ENCODE measurements at regions not wholly inside any gene's neighbourhood (a gene's known extent, or its start where the extent isn't known, plus 50 kb on each side); places are given as distances from the start of the nearest gene placed in this dataset.
"Not testable (repeated sequence)": the region's sequence is repeated elsewhere in the genome, so short reads cannot be mapped to it uniquely, and the experiment has no call there.

DNA sequence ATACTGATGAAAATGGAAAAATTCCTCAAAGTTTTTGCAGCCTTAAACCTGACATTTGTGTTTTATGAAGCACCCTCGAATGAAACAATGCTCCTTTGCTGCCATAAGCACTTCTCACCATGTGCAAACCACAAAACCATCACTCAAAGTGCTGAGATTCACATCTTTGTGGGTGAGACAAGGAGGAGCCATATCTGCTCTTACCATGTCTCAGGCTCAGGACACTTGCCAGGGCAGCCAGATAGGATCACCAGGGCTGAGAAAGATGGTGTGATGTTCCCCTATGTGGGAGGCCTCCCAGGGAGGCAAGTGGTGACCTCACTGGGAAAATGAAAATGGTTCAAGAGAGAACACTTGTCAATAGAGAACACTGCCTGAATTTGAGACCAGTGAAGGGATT lies 120.4 kb downstream of the CCDC34 start:
- DNase-seq (ENCODE audit: low spot score) = no peak

GRCh38 chr11:27241311-27242122 lies 121.5 kb downstream of the CCDC34 start:
- no peak for DNase-seq (ENCODE audit: low spot score)

- no peak for DNase-seq (ENCODE audit: low spot score)
These were observed 123.6 kb downstream of the CCDC34 start for GRCh38 chr11:27239305-27239942.

GRCh38 chr11:27238811-27239210 lies 124.2 kb downstream of the CCDC34 start:
- DNase-seq (ENCODE audit: low spot score) = no peak

DNA sequence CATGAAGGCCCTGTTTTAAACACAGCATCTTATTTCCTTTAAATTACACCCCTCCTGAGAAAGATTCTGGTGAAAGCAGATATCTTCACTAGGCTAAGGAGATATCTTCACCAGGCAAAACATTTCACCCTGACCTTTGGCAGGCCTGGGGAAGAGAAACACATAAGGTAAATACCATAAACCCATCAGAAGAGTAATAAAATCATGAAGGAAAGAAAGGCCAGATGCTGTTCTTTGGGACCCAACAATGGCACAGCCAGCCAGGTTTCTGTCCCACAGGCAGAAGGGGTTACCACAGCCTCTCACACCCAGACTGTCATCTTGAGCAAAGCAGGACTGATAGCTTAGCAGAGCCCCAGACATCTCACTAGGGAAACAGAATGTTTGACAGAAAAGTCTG lies 125.4 kb downstream of the CCDC34 start:
- no peak for DNase-seq (ENCODE audit: low spot score)

- no peak for DNase-seq (ENCODE audit: low spot score)
These were observed 128.1 kb downstream of the CCDC34 start for GRCh38 chr11:27234961-27235360.

DNA sequence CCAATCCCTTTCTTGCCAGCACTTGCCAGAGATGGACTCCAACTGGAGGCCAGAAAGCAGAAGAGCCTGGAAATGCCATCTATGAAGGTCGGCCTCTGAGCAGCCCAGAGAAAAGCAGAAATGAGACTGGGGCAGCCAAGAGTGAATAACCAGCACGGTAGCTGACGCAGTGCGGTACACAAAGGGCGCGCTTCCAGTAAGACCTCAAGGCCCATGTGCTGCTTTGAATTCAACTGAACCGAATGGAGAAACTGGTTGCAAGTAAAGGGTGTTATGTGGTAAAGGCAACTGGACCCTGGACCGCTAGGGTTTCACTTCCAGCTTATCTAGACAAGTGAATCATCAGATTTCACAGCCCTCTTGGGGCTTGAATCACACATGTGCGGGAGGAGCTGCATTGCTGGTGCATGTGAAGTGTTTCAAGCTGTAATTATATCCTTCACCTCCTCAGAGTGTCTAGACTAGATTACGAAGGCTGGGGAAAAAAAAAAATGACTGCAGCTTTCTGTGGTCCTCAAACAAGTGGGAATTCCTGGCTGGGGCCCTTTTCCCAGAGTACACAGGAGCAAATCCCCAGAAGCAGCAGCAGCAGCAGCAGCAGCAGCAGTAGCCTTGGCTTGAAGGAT lies 128.9 kb downstream of the CCDC34 start:
- no peak for DNase-seq (ENCODE audit: low spot score)

DNA sequence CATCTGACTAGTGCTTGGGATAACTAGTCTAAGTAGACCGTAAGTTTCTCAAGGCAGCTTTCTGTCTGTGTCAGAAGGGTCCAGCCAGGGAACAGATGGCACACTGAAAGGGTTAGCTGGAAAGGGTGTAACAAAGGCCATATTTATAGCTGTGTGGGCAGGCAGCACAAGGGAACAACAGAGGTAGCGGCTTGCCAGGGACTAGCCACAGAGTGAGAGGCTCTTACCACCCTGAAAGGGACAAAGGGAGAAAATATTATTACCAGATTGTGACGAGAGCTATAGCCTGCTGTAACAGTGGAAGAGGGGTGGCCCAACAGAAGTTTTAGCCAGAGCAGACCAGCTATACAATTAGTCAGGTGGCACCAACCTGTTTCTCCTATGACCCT lies 129.4 kb downstream of the CCDC34 start:
- no peak for DNase-seq (ENCODE audit: low spot score)

DNA sequence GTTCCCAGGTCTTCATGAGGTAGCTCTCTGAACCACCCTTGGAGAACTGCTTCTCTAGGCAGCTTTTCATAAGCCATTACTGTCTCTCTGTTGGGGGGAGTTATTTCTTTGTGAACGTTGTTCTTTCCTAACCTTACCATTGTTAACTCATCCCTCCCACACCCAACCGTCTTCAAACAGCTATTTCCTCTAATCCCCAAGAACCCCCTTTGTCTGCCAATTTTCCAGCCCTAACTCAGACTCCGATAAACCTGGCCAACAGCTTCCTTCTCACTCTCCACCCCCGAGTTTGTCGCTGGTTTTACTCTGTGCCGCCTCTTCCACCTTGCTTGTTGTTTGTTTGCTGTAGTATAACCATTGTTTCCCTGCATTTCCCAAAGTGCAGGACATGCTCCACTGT lies 131.5 kb downstream of the CCDC34 start:
- DNase-seq (ENCODE audit: low spot score) = no peak

GRCh38 chr11:27230192-27230572 lies 132.8 kb downstream of the CCDC34 start:
- no peak for DNase-seq (ENCODE audit: low spot score)

DNA sequence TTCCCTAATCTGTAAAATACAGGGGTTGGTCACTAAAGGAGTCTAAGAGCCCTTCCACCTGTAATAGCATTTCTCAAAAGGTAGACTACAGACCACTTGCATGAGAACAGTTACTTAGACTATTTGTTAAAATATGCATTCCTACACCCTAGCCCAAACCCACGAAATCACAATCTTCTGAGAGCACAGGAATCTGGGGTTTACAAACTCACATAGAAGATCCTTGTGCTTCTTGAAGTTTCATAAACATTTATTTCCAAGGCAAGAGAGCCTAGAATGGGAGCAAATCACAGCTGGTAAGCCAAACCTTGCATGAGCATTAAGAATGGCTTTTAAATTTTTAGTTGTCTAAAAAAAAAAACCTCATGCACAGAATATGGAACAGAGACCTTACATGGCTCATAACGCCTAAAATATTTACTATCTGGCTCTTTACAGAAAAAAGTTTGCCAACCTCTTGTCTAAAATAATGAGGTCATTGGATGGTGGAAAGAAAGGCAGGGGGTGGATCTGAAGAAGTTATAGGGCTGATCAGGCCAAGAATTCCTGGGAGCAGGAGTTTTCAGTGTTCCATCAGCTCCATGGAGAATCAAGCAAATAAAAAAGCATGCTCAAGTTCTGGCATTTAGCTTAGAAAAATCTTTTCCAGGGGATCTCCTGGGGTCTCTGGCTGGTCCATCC lies 133.4 kb downstream of the CCDC34 start:
- DNase-seq (ENCODE audit: low spot score) = no peak

DNA sequence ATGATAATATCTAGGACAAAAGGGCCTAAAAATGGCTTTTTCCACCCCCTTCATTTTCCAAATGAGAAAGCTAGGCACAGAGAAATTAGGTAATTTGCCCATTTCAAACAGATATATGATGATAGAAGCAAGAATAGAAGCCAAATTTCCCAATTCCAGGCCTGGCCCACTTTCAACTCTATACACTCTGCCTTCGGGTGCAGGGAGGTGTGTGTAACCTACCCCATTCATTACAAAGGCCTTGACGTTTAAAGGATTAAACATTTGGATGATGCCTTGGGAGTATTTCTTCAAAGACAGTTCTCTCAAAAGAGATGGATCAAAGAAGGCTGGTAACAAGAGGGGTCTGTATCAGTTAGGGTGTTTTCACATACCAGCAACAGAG lies 134.1 kb downstream of the CCDC34 start:
- peak; percentile 42 for DNase-seq (ENCODE audit: low spot score)

DNA sequence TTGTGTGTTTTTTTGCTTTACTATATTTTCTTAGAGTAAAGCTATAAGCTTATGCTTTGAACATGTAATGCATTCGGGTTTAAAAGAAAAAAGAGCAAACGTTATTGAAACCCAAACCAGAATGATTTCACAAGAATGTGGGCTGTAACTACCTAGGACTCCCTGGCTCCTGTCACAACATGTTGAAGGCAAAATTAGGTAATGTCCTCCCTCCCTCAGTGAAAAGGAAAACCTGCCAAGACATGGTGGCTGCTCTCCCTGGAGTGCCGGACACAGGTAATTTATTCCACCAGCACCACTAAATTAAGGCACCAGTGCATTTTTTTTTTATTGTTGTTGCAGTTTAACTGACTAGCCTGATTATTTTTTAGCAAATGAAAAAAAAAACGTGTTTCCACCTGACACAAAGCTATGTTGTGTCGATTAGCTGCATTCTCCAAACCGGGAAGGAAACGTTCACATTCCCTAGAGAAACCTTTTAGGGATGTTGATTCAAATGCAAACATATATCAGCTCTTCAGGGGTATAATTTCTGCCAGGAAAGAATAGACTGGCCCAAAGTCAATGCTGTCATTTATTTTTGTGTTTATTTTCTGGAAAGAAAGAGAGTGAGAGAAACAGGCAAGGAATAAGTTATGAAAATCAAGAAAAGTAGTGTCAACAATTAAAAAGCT lies 134.6 kb downstream of the CCDC34 start:
- DNase-seq (ENCODE audit: low spot score) = no peak

DNA sequence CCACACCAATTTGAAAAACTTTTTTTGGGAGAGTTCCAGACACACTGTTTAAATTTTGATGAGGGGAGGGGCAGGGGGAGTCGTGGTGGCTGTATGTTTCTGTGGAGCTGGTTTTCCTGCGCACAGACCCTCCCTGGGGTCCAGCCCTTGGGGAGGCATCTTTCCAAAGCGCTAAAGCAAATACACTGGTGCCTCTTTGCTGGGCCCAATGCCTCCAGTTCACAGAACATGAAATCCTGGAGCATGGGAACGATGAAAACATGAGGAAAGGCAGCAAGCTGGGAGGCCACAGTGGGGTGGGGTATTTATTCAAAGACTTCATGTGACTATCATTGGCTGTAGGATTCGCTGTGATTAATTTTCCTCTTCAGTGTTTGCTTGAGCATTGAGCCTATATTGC lies 135.3 kb downstream of the CCDC34 start:
- DNase-seq (ENCODE audit: low spot score) = no peak

DNA sequence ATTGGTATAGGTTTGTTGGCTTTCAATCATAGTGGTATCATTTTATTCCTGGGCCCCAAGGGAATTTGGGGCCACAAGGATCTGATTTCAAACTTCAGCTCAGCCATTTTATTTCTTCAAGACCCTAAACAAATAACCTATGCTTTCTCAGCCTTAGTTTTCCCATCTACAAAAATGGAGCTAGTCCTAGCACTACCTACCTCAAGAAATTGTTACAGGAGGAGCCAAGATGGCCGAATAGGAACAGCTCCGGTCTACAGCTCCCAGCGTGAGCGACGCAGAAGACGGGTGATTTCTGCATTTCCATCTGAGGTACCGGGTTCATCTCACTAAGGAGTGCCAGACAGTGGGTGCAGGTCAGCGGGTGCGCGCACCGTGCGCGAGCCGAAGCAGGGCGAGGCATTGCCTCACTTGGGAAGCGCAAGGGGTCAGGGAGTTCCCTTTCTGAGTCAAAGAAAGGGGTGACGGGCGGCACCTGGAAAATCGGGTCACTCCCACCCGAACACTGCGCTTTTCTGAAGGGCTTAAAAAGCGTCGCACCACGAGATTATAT lies 143.5 kb downstream of the CCDC34 start:
- DNase-seq (ENCODE audit: low spot score) = not testable (repeated sequence)

- DNase-seq (ENCODE audit: low spot score) = no peak
These were observed 144.5 kb downstream of the CCDC34 start for GRCh38 chr11:27218421-27219038.

GRCh38 chr11:27217948-27218420 lies 145.0 kb downstream of the CCDC34 start:
- DNase-seq (ENCODE audit: low spot score) = no peak

- DNase-seq (ENCODE audit: low spot score) = no peak
These were observed 145.5 kb downstream of the CCDC34 start for GRCh38 chr11:27217496-27217895.

DNA sequence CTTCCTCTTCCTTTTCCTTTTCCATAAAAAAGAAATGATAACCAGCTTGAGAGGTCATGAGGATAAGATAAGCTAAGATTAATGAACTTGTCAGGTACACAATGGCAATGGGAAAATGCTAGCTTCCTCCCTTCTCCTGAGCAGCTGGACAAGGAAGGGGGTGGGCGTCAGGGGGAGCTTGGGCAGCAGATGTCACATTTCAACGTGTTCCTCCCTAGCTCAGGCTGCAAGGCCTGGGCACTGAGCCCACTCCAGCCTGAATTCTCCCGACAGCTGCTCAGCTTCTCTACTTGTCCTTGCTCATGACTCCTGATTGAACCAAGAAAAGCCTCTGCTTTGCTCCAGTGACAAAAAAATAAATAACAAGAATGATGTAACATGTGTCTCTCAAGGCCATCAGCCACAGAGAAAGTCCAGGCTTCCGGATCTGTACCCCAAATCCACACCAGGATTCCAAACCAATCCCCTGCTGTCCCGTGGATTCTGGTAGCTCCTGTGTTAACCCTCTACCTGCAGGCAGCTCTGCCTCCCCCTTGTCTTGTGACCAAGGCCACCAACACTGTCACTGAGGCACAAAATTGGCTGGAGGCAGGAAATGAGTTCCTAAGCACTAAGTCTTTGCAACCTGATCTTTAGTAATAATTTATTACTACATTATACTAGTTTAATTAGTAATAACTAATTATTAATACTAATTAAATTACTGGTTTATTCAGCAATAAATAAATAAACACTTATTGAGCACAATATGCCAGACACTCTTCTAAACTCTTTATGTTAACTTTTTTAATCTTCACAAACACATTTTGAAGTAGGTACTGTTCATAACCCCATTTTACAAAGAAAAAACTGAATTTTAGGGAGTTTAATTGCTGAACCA lies 146.5 kb downstream of the CCDC34 start:
- DNase-seq (ENCODE audit: low spot score) = no peak
